CD4-positive, alpha-beta memory T cell (primary cell): ENCODE measurements at regions not wholly inside any gene's neighbourhood (a gene's known extent, or its start where the extent isn't known, plus 50 kb on each side); places are given as distances from the start of the nearest gene placed in this dataset.

ENCODE experiments used
- CTCF ChIA-PET: fragments of 350-600 bp; sonication (Branson Sonifier 250); formaldehyde crosslinking; loops from one replicate; lab custom pipeline; 2021; ENCODE audit warnings: inconsistent platforms; ENCODE audit not compliant: partially characterized antibody; lab: Charles Lee
- POLR2A ChIA-PET: fragments of 350-600 bp; sonication (Branson Sonifier 250); formaldehyde crosslinking; loops from one replicate; lab custom pipeline; 2021; ENCODE audit not compliant: partially characterized antibody; lab: Charles Lee
- DNase-seq, 5 donors: peaks; one replicate each; pipeline versions ENCODE4 v3.0.0 to v3.0.0-alpha.2; 2020 to 2022; ENCODE audit warnings: mixed read lengths in 1 of 5
- H3K27ac ChIP-seq: one replicate; pipeline ENCODE4 v1.7.0; 2013; ENCODE audit warnings: low read depth, low read length
- H3K27me3 ChIP-seq: 2 replicates; pipeline ENCODE4 v1.7.0; 2013; ENCODE audit warnings: mild to moderate bottlenecking, low read length, moderate library complexity; ENCODE audit not compliant: insufficient read depth
- H3K36me3 ChIP-seq: 2 replicates; pipeline ENCODE4 v1.7.0; 2013; ENCODE audit warnings: mild to moderate bottlenecking, low read length, moderate library complexity; ENCODE audit not compliant: insufficient read depth
- H3K4me1 ChIP-seq: 2 replicates; pipeline ENCODE4 v1.7.0; 2013; ENCODE audit warnings: mild to moderate bottlenecking, low read length, moderate library complexity; ENCODE audit not compliant: insufficient read depth
- H3K4me3 ChIP-seq, 2 donors: one replicate each; pipeline ENCODE4 v1.7.0; 2013; ENCODE audit warnings: low read length in 2 of 2, mild to moderate bottlenecking in 1 of 2
- H3K9me3 ChIP-seq, 2 donors: one replicate each; pipeline ENCODE4 v1.7.0; 2013; ENCODE audit warnings: low read length in 2 of 2, control low read depth in 1 of 2; ENCODE audit not compliant: control insufficient read depth in 1 of 2
- H3K27ac Mint-ChIP-seq, 7 donors: one replicate each; pipeline ENCODE4 v1.8.0; 2020 to 2021; ENCODE audit warnings: mixed read lengths in 7 of 7, mild to moderate bottlenecking in 6 of 7, inconsistent platforms in 3 of 7, moderate library complexity in 3 of 7
- H3K27me3 Mint-ChIP-seq, 2 donors: one replicate each; pipeline ENCODE4 v1.8.0; 2020 to 2021; ENCODE audit warnings: mixed read lengths in 2 of 2
- H3K36me3 Mint-ChIP-seq, 2 donors: one replicate each; pipeline ENCODE4 v1.8.0; 2020 to 2021; ENCODE audit warnings: mixed read lengths in 2 of 2, inconsistent platforms in 1 of 2, mild to moderate bottlenecking in 1 of 2
- H3K4me1 Mint-ChIP-seq, 4 donors: one replicate each; pipeline ENCODE4 v1.8.0; 2020 to 2021; ENCODE audit warnings: mixed read lengths in 4 of 4, mild to moderate bottlenecking in 1 of 4
- H3K4me3 Mint-ChIP-seq, 8 donors: one replicate each; pipeline ENCODE4 v1.8.0; 2020 to 2021; ENCODE audit warnings: mixed read lengths in 8 of 8, mild to moderate bottlenecking in 7 of 8, moderate library complexity in 6 of 8, inconsistent platforms in 3 of 8
- H3K9me3 Mint-ChIP-seq, 8 donors: one replicate each; pipeline ENCODE4 v1.8.0; 2020 to 2021; ENCODE audit warnings: mixed read lengths in 8 of 8, mild to moderate bottlenecking in 5 of 8, inconsistent platforms in 3 of 8, moderate library complexity in 1 of 8
- intact Hi-C: fragments of 100-400 bp; cut with micrococcal nuclease; formaldehyde crosslinking; loops from one replicate; pipeline ENCODE4 v1.15.1; 2023

DNA sequence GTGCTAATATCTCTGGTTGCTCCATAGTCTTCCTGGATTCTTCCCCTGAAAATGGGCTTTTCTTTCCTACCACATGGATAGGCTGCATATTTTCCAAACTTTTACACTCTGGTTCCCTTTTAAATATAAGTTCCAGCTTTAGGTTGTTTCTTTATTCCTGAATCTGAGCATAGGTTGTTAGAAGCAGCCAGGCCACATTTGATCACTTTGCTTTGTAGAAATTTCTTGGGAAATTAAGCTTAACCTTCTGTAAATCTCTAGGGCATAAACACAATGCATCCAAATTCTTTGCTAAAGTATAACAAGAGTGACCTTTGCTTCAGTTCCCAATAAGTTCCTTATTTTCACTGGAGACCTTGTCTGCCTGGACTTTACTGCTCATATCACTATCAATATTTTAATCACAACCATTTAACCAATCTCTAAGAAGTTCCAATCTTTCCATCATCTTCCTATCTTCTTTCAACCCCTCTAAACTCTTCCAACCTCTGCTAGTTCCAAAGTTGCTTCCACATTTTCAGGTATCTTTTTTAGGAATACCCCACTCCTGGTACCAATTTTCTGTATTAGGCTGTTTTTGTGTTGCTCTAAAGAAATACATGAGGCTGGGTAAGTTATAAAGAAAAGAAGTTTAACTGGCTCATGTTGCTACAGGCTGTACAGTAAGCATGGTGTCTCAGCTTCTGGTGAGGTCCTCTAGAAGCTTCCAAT is 389.6 kb upstream of the HS6ST1 start:
- Histone ChIP-seq H3K27me3 (no peaks in the 10 kb centered on the region), H3K4me3 (no peak overlapping the region), H3K9me3 (peaks cover 0 to 16% of the 10 kb centered on the region in 2 donors), H3K36me3 (no peaks in the 10 kb centered on the region), H3K4me1 (no peaks in the 10 kb centered on the region), H3K27ac (no peak overlapping the region)
- Mint-ChIP-seq H3K9me3 (peaks cover 0 to 50% (median 35%) of the 10 kb centered on the region in 8 donors), H3K4me1 (no peaks in the 10 kb centered on the region), H3K4me3 (no peak overlapping the region), H3K27ac (no peak overlapping the region), H3K36me3 (no peaks in the 10 kb centered on the region), H3K27me3 (no peaks in the 10 kb centered on the region)
- DNase-seq = no peak
- intact Hi-C loops = no loop called here
- ChIA-PET CTCF (no interaction called here), POLR2A (no interaction called here)

- H3K27ac Mint-ChIP-seq = no peak overlapping the region
- CTCF ChIA-PET = no interaction called here
- Histone ChIP-seq H3K36me3 (no peaks in the 10 kb centered on the region), H3K4me1 (no peaks in the 10 kb centered on the region), H3K27me3 (no peaks in the 10 kb centered on the region), H3K9me3 (peaks cover 0 to 16% of the 10 kb centered on the region in 2 donors), H3K27ac (no peak overlapping the region), H3K4me3 (no peak overlapping the region)
- intact Hi-C loops = no loop called here
- peaks cover 0 to 47% (median 35%) of the 10 kb centered on the region in 8 donors for H3K9me3 Mint-ChIP-seq
- H3K4me3 Mint-ChIP-seq = no peak overlapping the region
- no peaks in the 10 kb centered on the region for H3K4me1 Mint-ChIP-seq
- peaks cover 1 to 2% of the 10 kb centered on the region in 2 donors for H3K27me3 Mint-ChIP-seq
- POLR2A ChIA-PET = no interaction called here
- no peak for DNase-seq
- H3K36me3 Mint-ChIP-seq = no peaks in the 10 kb centered on the region
Observed at GRCh38 chr2:128710242-128710641, 391.6 kb upstream of the HS6ST1 start.

DNA sequence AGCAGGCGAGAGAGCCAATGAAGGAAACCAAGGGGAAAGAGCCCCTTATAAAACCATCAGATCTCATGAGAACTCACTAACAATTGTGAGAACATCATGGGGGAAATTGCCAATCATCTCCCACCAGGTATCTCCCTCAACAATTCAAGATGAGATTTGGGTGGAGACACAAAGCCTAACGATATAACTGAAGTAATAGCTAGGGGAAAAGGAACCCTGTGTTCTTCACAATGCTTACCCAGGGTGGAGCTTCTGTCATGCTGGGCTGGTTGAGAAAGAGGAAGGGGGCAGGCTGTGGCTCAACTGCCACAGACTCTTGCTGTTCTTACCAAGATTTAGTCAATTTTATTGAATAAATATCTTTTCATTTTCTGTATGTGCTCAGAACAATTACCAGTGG is 392.1 kb upstream of the HS6ST1 start:
- CTCF ChIA-PET = no interaction called here
- Mint-ChIP-seq H3K9me3 (peaks cover 0 to 45% (median 35%) of the 10 kb centered on the region in 8 donors), H3K27ac (no peak overlapping the region), H3K4me1 (no peaks in the 10 kb centered on the region), H3K36me3 (no peaks in the 10 kb centered on the region), H3K4me3 (no peak overlapping the region), H3K27me3 (peaks cover 5 to 6% of the 10 kb centered on the region in 2 donors)
- POLR2A ChIA-PET = no interaction called here
- DNase-seq = no peak
- Histone ChIP-seq H3K4me1 (no peaks in the 10 kb centered on the region), H3K9me3 (peaks cover 0 to 16% of the 10 kb centered on the region in 2 donors), H3K36me3 (no peaks in the 10 kb centered on the region), H3K27me3 (no peaks in the 10 kb centered on the region), H3K4me3 (no peak overlapping the region), H3K27ac (no peak overlapping the region)
- intact Hi-C loops = no loop called here

GRCh38 chr2:128714285-128714684 is 395.6 kb upstream of the HS6ST1 start:
- no peak overlapping the region for H3K4me3 ChIP-seq
- Mint-ChIP-seq H3K27me3 (peaks cover 16% of the 10 kb centered on the region in 2 donors), H3K27ac (peak overlapping the region in 1 of 7 donors; percentile 54), H3K36me3 (no peaks in the 10 kb centered on the region), H3K4me3 (no peak overlapping the region), H3K4me1 (no peaks in the 10 kb centered on the region), H3K9me3 (peaks cover 0 to 21% (median 14%) of the 10 kb centered on the region in 8 donors)
- H3K27me3 ChIP-seq = no peaks in the 10 kb centered on the region
- DNase-seq = no peak
- intact Hi-C loops = no loop called here
- H3K9me3 ChIP-seq = no peaks in the 10 kb centered on the region
- POLR2A ChIA-PET = no interaction called here
- H3K36me3 ChIP-seq = no peaks in the 10 kb centered on the region
- CTCF ChIA-PET = no interaction called here
- no peaks in the 10 kb centered on the region for H3K4me1 ChIP-seq
- no peak overlapping the region for H3K27ac ChIP-seq

- no peak overlapping the region for H3K27ac ChIP-seq
- Mint-ChIP-seq H3K9me3 (peaks cover 0 to 15% (median 8%) of the 10 kb centered on the region in 8 donors), H3K27me3 (peaks cover 16% of the 10 kb centered on the region in 2 donors), H3K36me3 (no peaks in the 10 kb centered on the region), H3K4me3 (no peak overlapping the region), H3K4me1 (no peaks in the 10 kb centered on the region), H3K27ac (no peak overlapping the region)
- H3K36me3 ChIP-seq = no peaks in the 10 kb centered on the region
- no peaks in the 10 kb centered on the region for H3K27me3 ChIP-seq
- no peak for DNase-seq
- no peaks in the 10 kb centered on the region for H3K9me3 ChIP-seq
- H3K4me1 ChIP-seq = no peaks in the 10 kb centered on the region
- intact Hi-C loops = no loop called here
- POLR2A ChIA-PET = no interaction called here
- CTCF ChIA-PET = no interaction called here
- H3K4me3 ChIP-seq = no peak overlapping the region
Observed at GRCh38 chr2:128714851-128715312, 396.2 kb upstream of the HS6ST1 start.

GRCh38 chr2:128715360-128715759 is 396.7 kb upstream of the HS6ST1 start:
- CTCF ChIA-PET = no interaction called here
- H3K27ac Mint-ChIP-seq = peak overlapping the region in 2 of 7 donors; percentile 8 to 71

DNA sequence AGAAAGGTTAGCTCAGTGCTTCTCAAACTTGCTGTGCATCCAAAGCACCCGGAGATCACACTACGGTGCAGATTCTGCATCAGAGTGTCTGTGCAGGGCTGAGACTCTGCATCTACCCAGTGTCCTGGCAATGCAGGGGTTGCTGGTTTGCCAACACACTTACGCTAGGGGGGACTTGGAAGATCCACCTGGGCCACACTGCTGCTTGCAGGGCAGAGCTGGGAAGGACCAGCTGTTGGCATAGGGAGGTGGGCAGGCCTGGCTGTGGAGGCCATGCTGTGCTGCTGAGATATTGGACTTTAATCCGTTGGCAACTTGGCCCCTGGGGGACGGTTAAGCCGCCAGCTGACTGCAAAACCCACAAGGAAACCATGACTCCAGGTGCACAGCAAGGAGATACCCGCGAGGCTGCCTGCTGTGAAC is 397.6 kb upstream of the HS6ST1 start:
- Mint-ChIP-seq H3K9me3 (peaks cover 0 to 6% (median 2%) of the 10 kb centered on the region in 8 donors), H3K27me3 (peaks cover 16% of the 10 kb centered on the region in 2 donors), H3K27ac (no peak overlapping the region), H3K36me3 (no peaks in the 10 kb centered on the region), H3K4me1 (no peaks in the 10 kb centered on the region), H3K4me3 (no peak overlapping the region)
- no peaks in the 10 kb centered on the region for H3K9me3 ChIP-seq
- H3K27ac ChIP-seq = no peak overlapping the region
- H3K27me3 ChIP-seq = no peaks in the 10 kb centered on the region
- POLR2A ChIA-PET = no interaction called here
- no peak overlapping the region for H3K4me3 ChIP-seq
- H3K36me3 ChIP-seq = no peaks in the 10 kb centered on the region
- CTCF ChIA-PET = no interaction called here
- intact Hi-C loops = no loop called here
- no peaks in the 10 kb centered on the region for H3K4me1 ChIP-seq
- DNase-seq = no peak

More at GRCh38 chr2:128715360-128715759, 396.7 kb upstream of the HS6ST1 start:
- Histone ChIP-seq H3K4me1 (no peaks in the 10 kb centered on the region), H3K9me3 (no peaks in the 10 kb centered on the region), H3K27ac (no peak overlapping the region), H3K36me3 (no peaks in the 10 kb centered on the region), H3K27me3 (no peaks in the 10 kb centered on the region), H3K4me3 (no peak overlapping the region)
- Mint-ChIP-seq H3K4me1 (no peaks in the 10 kb centered on the region), H3K4me3 (no peak overlapping the region), H3K27me3 (peaks cover 16% of the 10 kb centered on the region in 2 donors), H3K9me3 (peaks cover 0 to 10% (median 4%) of the 10 kb centered on the region in 8 donors), H3K36me3 (no peaks in the 10 kb centered on the region)
- POLR2A ChIA-PET = no interaction called here
- DNase-seq = no peak
- intact Hi-C loops = no loop called here
